ENCODE measurements at regions not wholly inside any gene's neighbourhood (a gene's known extent, or its start where the extent isn't known, plus 50 kb on each side); places are given as distances from the start of the nearest gene placed in this dataset.
A peak's percentile ranks its signal among the peaks of the same experiment; 100 is the strongest.
"Not testable (repeated sequence)": the region's sequence is repeated elsewhere in the genome, so short reads cannot be mapped to it uniquely, and the experiment has no call there.

- no peak for DNase-seq
Measured at GRCh38 chr14:35986219-35986573, 160.1 kb downstream of the BRMS1L start.

DNA sequence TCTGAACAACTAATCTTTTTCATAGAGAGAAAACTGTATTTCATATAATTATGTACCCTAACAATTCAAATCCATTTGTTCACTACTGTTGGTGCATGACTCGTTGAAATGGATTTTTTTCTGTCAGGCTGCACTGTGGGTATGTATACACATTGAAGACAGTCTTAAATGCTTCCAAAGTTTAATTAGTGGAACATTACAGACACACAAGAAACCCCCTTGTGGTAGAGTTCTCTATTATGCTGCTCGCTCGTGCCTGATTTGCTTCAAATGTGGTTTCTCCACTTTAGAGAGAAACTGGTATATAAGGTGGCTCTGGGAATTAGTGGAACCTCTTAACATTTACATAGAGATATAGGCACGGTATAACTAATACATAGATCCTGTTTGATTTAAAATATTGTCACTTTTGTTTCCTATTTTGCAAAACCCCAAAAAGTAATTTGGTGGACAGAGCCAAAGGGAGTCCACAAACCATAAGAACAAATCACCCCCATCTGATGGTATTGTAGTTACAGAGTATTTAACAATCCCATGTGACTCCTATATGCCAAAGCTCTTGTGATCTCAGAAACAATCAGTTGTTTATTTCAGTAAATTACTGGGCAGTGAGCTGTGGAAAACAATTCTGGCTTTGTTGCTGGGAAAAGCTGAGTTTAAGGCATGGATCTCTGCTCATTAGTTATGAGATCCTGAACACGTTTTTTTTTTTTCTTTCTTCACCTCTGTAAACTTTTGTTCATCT, 159.5 kb downstream of the BRMS1L start:
- DNase-seq, result no peak

GRCh38 chr14:35979531-35979930, 153.4 kb downstream of the BRMS1L start:
- no peak for DNase-seq

DNA sequence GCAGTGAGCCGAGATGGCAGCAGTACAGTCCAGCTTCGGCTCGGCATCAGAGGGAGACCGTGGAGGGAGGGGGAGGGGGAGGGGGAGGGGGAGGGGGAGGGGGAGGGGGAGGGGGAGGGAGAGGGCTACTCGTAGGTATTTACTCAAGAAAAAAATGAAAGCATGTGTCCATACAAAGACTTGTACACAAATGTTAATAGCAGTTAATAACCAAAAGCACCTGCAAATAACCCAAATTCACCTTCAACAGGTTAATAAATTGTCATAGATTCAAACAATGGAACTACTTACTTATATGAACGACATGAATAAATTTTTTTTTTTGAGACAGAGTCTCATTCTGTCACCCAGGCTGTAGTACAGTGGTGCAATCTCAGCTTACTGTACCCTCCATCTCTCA, 152.4 kb downstream of the BRMS1L start:
- no peak for DNase-seq

GRCh38 chr14:35975814-35976213, 149.7 kb downstream of the BRMS1L start:
- no peak for DNase-seq

GRCh38 chr14:35973770-35974169, 147.6 kb downstream of the BRMS1L start:
- DNase-seq, result no peak

DNA sequence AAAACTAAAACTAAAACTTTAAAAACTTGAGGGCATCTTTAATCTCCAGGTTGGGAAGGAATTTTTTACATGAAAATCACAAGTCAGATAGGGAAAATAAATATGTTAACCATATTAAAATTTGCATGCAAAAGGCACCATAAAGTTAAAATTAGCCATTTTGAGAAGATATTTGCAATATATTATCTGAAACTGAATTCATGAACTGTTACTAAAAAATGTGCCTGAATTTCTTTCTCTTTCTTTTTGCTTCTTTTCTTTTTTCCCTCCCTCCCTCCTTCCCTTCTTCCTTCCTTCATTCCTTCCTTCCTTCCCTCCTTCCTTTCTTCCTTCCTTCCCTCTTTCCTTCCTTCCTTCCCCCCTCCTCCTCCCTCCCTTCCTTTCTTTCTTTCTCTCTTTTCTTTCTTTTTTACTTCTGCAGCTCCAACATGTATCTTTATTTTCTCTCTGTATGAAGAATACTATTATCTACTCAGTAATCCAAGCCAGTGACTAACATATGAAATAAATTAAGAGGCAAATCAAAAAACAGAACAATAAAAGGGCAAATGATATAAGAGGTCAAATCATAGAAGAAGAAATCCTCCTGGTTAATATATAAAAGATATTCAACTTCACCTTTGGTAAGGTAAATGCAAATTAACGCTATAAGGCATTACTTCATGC, 146.0 kb downstream of the BRMS1L start:
- DNase-seq, result no peak

- DNase-seq, result no peak
Measured at GRCh38 chr14:35969310-35969709, 143.2 kb downstream of the BRMS1L start.

GRCh38 chr14:35965400-35965799, 139.3 kb downstream of the BRMS1L start:
- no peak for DNase-seq

GRCh38 chr14:35964697-35965286, 138.7 kb downstream of the BRMS1L start:
- no peak for DNase-seq

- DNase-seq, result no peak
Measured at GRCh38 chr14:35963209-35963608, 137.1 kb downstream of the BRMS1L start.

DNA sequence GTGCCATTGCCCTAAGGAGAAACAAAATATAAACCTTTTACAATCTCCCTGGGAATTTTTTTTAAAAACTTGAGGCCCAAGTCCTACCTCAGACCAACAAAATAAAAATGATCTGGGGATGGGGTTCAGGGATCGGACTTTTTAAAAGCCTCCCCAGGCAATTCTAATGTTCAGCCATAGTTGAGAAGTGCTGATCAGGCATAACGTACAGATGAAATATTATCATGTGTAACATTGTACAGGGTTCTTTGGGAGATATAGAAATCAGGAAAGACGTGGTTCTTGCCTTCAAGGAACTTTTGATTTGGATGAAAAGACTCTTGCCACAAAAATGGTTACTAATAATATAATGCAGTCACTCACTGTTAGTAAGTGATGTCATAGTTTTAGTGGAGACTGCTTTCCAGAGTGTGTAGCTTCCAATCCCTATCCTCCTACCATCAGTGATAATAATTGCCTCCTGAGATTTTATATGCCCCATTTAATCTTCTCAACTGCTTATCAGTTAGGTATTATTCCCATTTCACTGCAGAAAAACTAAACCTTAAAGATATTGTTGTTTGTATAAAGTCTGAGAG, 135.6 kb downstream of the BRMS1L start:
- no peak for DNase-seq

- DNase-seq, result no peak
Measured at GRCh38 chr14:35959835-35960234, 133.7 kb downstream of the BRMS1L start.

DNA sequence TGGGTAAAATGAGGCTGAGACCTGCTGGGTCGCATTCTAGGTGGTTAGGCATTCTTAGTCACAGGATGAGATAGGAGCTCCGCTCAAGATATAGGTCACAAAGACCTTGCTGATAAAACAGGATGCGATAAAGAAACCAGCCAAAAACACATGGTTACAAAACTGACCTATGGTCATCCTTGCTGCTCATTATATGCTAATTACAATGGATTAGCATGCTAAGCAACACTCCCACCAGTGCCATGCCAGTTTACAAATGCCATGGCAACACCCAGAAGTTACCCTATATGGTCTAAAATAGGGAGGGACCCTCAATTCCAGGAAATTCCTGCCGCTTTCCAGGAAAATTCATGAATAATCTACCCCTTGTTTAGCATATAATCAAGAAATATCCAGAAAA, 132.4 kb downstream of the BRMS1L start:
- no peak for DNase-seq

- no peak for DNase-seq
Measured at GRCh38 chr14:35956376-35957085, 130.4 kb downstream of the BRMS1L start.

- DNase-seq, result no peak
Measured at GRCh38 chr14:35952584-35952983, 126.4 kb downstream of the BRMS1L start.

GRCh38 chr14:35949920-35950513, 123.9 kb downstream of the BRMS1L start:
- DNase-seq, result no peak

GRCh38 chr14:35947983-35948382, 121.8 kb downstream of the BRMS1L start:
- DNase-seq, result not testable (repeated sequence)

GRCh38 chr14:35944847-35945246, 118.7 kb downstream of the BRMS1L start:
- no peak for DNase-seq

DNA sequence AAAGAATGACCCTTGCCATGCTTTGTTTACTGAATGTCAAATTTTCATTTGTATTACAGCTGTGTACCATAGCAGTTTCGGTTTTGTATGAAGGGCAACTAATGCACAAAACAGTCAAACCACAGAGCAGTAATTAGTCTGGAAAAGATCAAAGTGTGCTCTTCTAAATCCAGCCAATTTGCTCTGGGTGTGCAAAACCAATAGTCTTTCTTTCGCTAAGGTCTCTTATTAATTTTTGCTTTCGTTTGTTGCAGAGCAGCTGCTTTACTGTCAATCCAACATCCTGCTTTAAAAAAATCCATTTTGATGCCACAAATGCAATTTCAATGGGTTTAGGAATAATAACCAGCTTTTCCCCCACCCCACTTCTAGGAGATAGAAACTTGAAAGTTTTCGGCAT, 114.2 kb downstream of the BRMS1L start:
- DNase-seq, result no peak

- no peak for DNase-seq
Measured at GRCh38 chr14:35938770-35939169, 112.6 kb downstream of the BRMS1L start.

DNA sequence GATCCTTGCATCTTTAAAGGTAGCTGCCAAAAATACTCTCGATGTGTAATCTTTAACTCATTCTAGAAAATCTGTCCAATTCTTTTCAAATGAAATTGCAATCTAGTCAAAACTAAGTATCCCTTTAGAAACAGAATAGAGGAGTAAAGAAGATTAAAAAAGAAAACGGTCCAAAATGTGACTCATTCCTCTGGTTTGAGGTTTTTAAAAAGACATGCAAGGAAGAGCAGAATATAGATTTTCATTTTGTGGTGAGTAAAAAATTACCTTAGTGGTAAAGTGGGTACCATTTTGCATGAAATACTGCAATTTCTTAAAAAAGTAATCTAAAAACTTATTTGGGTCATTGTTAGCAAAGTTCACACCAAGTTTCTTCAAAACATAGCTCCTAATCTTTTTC, 108.4 kb downstream of the BRMS1L start:
- no peak for DNase-seq

DNA sequence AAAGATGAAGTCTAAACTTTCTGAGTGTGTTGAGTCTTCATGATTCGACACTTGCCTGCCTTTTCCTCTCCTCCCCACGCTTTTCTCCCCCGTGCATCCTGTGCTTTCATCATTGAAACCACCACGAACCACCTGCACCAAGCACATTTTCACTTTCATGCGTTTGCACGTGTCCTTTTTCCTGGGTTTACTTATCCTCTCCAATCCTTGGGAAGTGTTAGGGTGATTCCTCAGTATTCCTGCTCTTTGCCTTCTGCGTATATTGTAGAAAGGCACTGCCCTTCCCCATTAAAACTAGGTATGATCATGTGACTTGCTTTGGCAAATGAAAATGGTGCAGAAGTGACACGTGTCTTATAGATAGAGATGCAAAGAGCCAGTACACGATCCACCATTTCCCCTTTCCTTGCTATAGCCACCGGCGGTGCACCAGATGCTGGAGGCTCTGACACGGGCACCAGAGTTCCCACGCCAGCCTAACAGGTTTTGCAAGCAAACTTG, 106.6 kb downstream of the BRMS1L start:
- peak; percentile 35 for DNase-seq
